CD4-positive, alpha-beta T cell treated with Interleukin-1 beta for 1 hour (primary cell): ENCODE measurements at regions not wholly inside any gene's neighbourhood (a gene's known extent, or its start where the extent isn't known, plus 50 kb on each side); places are given as distances from the start of the nearest gene placed in this dataset.
"Not testable (repeated sequence)": the region's sequence is repeated elsewhere in the genome, so short reads cannot be mapped to it uniquely, and the experiment has no call there.

Source experiments
- DNase-seq, 2 donors: peaks; one replicate each; pipeline ENCODE4 v3.0.0-alpha.2; 2020 to 2022

- DNase-seq = not testable (repeated sequence)
These were observed 94.3 kb downstream of the KCNJ12 start for GRCh38 chr17:21470422-21470821.

GRCh38 chr17:21470861-21471260 is 94.7 kb downstream of the KCNJ12 start:
- DNase-seq = no peak

- DNase-seq = no peak
These were observed 98.7 kb downstream of the KCNJ12 start for GRCh38 chr17:21474815-21475214.

- no peak for DNase-seq
These were observed 99.4 kb downstream of the KCNJ12 start for GRCh38 chr17:21475571-21475970.

GRCh38 chr17:21476867-21477266 is 100.7 kb downstream of the KCNJ12 start:
- no peak for DNase-seq

GRCh38 chr17:21482189-21482865 is 106.2 kb downstream of the KCNJ12 start:
- no peak for DNase-seq

GRCh38 chr17:21488043-21488442 is 111.9 kb downstream of the KCNJ12 start:
- not testable (repeated sequence) for DNase-seq

GRCh38 chr17:21493993-21494392 is 117.8 kb downstream of the KCNJ12 start:
- no peak for DNase-seq

- DNase-seq = no peak
These were observed 119.1 kb downstream of the KCNJ12 start for GRCh38 chr17:21495281-21495680.

- DNase-seq = no peak
These were observed 123.9 kb downstream of the KCNJ12 start for GRCh38 chr17:21500064-21500463.

GRCh38 chr17:21501927-21502700 is 126.0 kb downstream of the KCNJ12 start:
- not testable (repeated sequence) for DNase-seq

GRCh38 chr17:21505819-21506815 is 130.0 kb downstream of the KCNJ12 start:
- DNase-seq = no peak

- DNase-seq = not testable (repeated sequence)
These were observed 131.6 kb downstream of the KCNJ12 start for GRCh38 chr17:21507806-21508205.

GRCh38 chr17:21508211-21508610 is 132.1 kb downstream of the KCNJ12 start:
- no peak for DNase-seq

- DNase-seq = not testable (repeated sequence)
These were observed 133.2 kb downstream of the KCNJ12 start for GRCh38 chr17:21509356-21509755.

GRCh38 chr17:21510686-21511362 is 134.7 kb downstream of the KCNJ12 start:
- no peak for DNase-seq

GRCh38 chr17:21511363-21512195 is 135.4 kb downstream of the KCNJ12 start:
- peak; percentile 68 to 70 for DNase-seq

- no peak for DNase-seq
These were observed 136.3 kb downstream of the KCNJ12 start for GRCh38 chr17:21512307-21513011.

GRCh38 chr17:21513012-21513570 is 136.9 kb downstream of the KCNJ12 start:
- peak; percentile 75 to 78 for DNase-seq

GRCh38 chr17:21514567-21514966 is 138.4 kb downstream of the KCNJ12 start:
- DNase-seq = not testable (repeated sequence)
